ENCODE measurements at regions not wholly inside any gene's neighbourhood (a gene's known extent, or its start where the extent isn't known, plus 50 kb on each side); places are given as distances from the start of the nearest gene placed in this dataset.

GRCh38 chr4:130820448-130820847 is 1724.5 kb downstream of the C4orf33 start:
- no peak for TF ChIP-seq MYC (IDR thresholded peaks at IDR 0.05; ENCODE audit: low read depth, low read length)
- TF ChIP-seq CTCF (IDR thresholded peaks at IDR 0.05; ENCODE audit: low read depth, low read length), result no peak
